GM12891 (cell line): ENCODE measurements at regions not wholly inside any gene's neighbourhood (a gene's known extent, or its start where the extent isn't known, plus 50 kb on each side); places are given as distances from the start of the nearest gene placed in this dataset.

ENCODE experiments used
- POLR2A ChIP-seq: IDR thresholded peaks from 2 replicates; pipeline ENCODE4 v1.6.1; 2011; ENCODE audit warnings: low read depth, low read length, control low read depth
- POLR2AphosphoS5 ChIP-seq: IDR thresholded peaks from 2 replicates; pipeline ENCODE4 v1.6.1; 2011; ENCODE audit warnings: low read depth, low read length, control low read depth
- POU2F2 ChIP-seq: IDR thresholded peaks from 2 replicates; pipeline ENCODE4 v1.6.1; 2011; ENCODE audit warnings: low read depth, mild to moderate bottlenecking, control low read depth, low read length, moderate library complexity
- SPI1 ChIP-seq: IDR thresholded peaks from 2 replicates; pipeline ENCODE4 v1.6.1; 2011; ENCODE audit warnings: low read depth, low read length, control low read depth
- TAF1 ChIP-seq: IDR thresholded peaks from 2 replicates; pipeline ENCODE4 v1.6.1; 2011; ENCODE audit warnings: low read depth, low read length, control low read depth

DNA sequence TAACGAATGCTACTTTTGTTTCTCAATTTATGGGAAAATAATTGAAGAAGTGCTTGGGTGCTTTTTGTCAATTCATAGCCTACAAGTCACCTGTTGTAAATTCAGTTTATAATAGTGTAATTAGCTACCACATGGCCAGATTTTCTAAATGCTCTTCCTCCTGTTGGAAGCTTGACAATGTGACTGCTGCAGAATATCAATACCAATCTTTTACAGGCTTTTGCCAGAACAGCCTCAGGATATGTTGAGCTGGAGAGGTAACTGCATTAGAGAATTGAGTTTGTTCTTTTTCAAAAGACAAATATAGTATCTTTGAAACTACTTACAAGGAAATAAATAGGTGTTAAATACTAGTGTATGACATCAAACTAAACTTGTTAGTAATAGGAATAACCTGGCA is 277.8 kb downstream of the POU4F1 start:
- no peak for TF ChIP-seq POLR2AphosphoS5
- TF ChIP-seq POLR2A: no peak
- TF ChIP-seq TAF1: no peak
- no peak for TF ChIP-seq POU2F2
- no peak for TF ChIP-seq SPI1
